ENCODE measurements at regions not wholly inside any gene's neighbourhood (a gene's known extent, or its start where the extent isn't known, plus 50 kb on each side); places are given as distances from the start of the nearest gene placed in this dataset.
"Not testable (repeated sequence)": the region's sequence is repeated elsewhere in the genome, so short reads cannot be mapped to it uniquely, and the experiment has no call there.

- no peak for DNase-seq (ENCODE audit: low spot score)
Observed at GRCh38 chr3:20646425-20646824, 460.4 kb upstream of the SGO1 start.

DNA sequence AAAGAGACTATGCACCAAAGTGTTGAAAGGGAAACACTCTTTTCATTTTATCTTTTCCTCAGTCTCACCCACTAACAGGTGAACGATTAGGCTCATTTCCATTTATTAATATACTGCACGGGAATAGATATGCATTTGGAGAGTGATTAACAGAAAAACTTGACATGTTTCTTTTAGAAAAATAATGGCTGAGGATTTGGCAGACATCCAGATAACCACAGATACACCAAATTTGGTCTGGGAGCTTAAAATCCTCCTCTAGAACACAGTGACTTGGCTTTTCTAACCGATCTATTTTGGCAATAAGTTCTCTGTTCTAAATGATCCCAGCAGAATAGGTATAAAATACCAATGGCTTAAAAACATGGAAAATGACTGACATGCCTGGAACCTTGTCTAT is 459.3 kb upstream of the SGO1 start:
- no peak for DNase-seq (ENCODE audit: low spot score)

DNA sequence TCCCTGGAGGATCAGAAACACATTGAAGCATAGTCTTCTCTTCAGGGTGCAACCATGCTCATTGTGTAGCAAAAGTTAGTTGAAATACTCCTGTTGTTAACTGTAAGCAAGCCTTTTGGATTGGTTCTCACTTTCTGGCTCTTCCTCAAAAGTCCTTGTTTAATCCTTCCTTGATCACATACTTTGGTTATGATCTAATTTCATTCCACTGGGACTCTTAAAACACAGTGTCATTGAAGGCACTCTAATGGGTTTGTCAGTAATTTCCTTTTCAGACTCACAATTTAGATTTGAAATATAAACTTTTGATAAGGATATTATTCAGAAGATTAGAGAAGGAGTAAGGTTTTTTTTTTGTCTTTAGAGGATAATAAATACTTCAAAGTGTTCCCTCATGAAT is 451.7 kb upstream of the SGO1 start:
- DNase-seq (ENCODE audit: low spot score), result no peak

DNA sequence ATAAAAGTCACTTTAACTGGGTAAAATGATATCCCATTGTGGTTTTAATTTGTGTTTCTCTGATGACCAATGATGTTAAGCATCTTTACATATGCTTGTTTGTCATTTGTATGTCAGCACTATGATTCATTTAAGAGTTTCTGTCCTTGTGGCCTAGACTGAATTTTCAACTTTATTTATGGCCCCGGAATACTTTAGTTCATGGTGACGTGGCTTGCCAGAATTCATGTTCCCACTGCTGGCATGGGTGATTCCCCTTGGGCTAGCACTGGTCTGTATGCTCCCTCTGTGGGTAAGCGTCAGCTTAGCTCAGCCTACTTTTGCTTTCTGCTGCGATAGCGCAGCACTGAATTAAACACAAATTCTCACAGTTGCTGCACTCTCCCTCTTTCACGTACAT is 436.3 kb upstream of the SGO1 start:
- DNase-seq (ENCODE audit: low spot score), result peak; percentile 28

DNA sequence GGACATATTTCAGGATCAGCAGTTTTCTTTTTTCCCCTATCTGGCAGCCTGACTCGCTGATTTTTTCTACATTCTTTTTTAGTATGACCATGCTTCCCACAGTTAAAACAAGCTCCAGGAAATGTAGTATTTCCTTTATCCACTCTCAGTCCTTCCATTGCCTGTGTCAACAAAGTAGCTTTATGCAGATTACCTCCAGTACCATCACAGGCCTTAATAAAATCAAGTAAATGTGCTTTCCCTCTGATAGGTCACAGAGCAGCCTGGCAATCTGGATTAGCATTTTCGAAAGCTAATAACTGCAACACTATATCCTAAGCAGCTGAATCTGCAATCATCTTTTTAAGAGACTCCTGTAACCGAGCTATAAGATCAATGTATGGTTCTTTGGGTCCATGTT is 432.6 kb upstream of the SGO1 start:
- not testable (repeated sequence) for DNase-seq (ENCODE audit: low spot score)

DNA sequence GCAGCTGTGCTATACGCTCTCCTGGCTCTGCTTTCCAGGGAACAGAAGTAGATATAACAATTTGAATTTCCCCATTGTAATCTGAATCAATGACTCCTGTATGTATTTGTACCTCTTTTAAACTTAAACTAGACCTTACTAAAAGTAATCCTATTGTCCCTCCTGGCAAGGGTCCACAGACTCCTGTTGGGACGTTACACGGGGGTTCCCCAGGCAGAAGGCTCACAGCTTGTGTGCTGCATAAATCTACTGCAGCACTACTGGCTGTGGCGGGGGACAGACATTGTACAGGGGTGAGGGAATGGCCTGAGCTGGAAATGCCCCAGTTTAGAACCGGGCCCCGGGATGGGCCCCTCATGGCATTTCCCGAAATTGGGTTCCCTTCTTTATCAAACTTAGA is 432.2 kb upstream of the SGO1 start:
- DNase-seq (ENCODE audit: low spot score), result not testable (repeated sequence)

DNA sequence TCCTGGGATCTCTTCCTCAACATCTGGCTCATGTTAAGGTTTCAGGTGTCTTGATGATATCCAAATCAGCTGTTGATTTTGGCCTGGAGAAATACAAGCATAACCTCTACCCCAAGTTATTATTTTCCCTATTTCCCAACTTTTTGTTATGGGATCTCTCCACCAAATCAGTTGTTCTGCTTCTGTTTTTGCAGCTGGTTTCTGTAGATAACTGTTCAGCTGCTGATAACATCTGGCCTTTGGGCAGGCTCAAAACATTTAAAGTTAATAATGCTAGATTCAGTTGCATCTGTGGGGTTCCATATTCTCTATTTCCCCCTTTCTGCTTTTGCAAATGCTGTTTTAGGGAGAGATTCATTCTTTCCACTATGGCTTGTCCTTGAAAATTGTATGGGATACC is 430.0 kb upstream of the SGO1 start:
- not testable (repeated sequence) for DNase-seq (ENCODE audit: low spot score)

DNA sequence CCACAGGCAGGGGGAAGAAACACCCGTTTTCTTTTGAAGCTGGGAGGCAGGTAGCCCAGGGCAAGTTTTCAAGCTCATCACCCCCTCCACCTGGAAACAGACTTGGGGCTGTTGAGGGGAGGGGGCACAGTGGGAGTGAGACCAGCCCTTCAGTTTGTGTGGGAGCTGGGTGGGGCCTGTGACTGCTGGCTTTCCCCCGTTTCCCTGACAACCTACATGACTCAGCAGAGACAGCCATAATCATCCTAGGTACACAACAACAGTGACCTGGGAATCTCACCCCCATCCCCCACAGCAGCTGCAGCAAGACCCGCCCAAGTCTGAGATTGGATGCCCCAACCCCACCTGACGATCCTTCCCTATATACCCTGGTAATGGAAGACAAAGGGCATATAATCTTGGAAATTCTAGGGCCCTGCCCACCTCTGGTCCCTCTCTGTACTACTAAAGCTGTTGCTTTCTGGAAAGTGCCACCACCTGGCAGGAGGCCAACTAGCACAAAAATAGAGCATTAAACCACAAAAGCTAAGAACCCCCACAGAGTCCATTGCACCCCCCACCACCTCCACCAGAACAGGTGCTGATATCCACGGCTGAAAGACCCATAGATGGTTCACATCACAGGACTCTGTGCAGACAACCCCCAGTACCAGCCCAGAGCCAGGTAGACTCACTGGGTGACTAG is 422.2 kb upstream of the SGO1 start:
- no peak for DNase-seq (ENCODE audit: low spot score)

GRCh38 chr3:20604659-20605058 is 418.7 kb upstream of the SGO1 start:
- DNase-seq (ENCODE audit: low spot score), result no peak

GRCh38 chr3:20589275-20589674 is 403.3 kb upstream of the SGO1 start:
- DNase-seq (ENCODE audit: low spot score), result no peak

DNA sequence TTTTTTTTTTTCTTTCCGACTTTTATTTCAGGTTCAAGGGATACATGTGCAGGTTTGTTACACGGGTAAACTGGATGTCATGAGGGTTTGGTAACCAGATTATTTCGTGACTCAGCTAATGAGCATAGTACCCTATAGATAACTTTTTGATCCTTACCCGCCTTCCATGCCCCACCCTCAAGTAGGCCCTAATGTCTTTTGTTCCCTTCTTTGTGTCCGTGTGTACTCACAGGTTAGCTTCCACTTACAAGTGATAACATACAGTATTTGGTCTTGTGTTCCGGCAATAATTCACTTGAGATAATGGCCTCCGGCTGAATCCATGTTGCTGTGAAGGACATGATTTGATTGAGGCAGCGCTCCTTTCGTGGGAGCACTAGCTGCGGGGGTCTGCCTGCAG is 402.8 kb upstream of the SGO1 start:
- DNase-seq (ENCODE audit: low spot score), result no peak

GRCh38 chr3:20583648-20584047 is 397.6 kb upstream of the SGO1 start:
- DNase-seq (ENCODE audit: low spot score), result no peak

- no peak for DNase-seq (ENCODE audit: low spot score)
Observed at GRCh38 chr3:20576228-20576627, 390.2 kb upstream of the SGO1 start.

DNA sequence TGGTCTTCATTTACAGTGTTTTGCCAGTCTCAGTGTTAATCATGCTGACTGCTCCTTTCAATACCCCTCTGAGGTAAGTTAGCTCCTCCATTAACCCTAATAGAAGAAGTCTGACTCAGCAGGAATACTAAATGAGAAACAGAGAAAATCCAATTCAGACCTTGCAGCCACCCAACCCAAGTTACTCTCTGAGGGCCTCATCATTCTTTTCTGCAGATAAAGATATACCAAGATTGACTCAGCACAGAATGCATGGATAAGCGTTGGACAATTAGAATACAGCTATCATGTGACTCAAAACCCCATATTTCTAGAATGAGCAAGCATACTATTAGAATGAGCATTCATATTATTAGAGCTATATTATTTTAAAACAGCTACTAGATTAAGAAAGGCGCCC is 389.1 kb upstream of the SGO1 start:
- peak; percentile 24 for DNase-seq (ENCODE audit: low spot score)

DNA sequence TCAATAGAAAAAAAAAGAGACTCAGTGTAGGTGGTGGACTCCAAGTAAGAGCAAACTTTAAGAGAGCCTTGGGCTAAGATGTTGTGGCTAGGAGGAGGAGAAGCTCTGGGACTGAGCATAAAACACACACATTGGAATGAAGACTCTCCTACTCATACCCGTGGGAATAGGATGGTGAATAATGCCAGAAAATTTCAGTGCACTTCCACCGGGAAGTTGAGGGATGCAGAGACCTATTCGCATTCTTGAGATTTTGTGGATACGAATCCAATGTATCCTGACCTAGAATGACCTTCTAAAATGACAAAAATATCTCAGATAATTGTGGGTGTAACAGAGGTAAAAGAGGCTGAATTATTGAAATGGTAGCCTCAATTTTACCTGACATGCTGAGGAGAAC is 388.7 kb upstream of the SGO1 start:
- DNase-seq (ENCODE audit: low spot score), result peak; percentile 55

DNA sequence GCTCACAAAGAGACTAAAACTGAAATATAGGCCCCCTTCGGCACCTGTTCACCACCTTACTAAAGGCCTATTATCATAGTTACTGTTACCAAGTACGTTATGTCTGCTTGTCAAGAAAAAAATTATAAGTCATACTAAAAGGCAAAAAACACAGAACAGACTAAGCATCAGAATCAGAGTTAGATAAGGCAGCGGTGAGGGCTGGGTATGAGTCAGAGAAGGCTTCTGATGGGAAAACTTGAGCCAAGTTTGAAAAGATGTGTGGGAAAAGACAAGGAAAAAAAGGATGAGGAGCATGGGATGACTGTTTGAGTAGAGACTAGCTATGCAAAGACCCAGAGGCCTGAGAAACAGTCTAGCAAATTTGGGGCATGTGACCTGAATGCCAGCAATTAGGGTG is 387.2 kb upstream of the SGO1 start:
- DNase-seq (ENCODE audit: low spot score), result no peak

GRCh38 chr3:20572473-20572872 is 386.5 kb upstream of the SGO1 start:
- no peak for DNase-seq (ENCODE audit: low spot score)

DNA sequence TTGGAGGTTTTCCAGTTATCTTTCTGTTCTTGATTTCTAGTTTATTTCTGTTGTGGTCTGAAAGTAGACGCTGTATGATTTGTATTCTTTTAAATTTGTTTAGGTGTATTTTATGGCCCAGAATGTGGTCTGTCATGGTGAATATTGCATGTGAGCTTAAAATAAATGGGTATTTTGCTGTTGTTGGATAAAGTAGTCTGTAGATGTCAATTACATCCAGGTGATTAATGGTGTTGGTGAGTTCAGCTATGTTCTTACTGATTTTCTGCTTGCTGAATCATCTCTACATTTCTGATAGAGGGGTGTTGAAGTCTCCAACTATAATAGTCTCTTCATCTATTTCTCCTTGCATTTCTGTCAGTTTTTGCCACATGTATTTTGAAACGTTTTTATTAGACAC is 383.3 kb upstream of the SGO1 start:
- no peak for DNase-seq (ENCODE audit: low spot score)

DNA sequence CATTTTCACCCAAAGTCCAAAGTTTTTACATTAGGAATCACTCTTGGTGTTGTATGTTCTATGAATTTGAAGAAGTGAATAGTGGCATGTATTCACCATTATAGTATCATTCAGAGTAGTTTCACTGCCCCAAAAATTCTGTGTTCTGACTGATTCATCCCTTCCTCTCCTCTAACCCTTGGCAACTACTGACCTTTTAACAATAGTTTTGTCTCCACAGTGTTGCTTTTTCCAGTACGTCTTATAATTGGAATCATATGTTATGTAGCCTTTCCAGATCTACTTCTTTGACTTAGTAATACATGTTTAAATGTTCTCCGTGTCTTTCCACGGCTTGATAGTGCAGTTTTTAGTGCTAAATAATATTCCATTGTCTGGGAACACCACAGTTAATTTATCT is 379.0 kb upstream of the SGO1 start:
- no peak for DNase-seq (ENCODE audit: low spot score)

GRCh38 chr3:20563985-20564384 is 378.0 kb upstream of the SGO1 start:
- no peak for DNase-seq (ENCODE audit: low spot score)

GRCh38 chr3:20563251-20563650 is 377.2 kb upstream of the SGO1 start:
- DNase-seq (ENCODE audit: low spot score), result no peak

DNA sequence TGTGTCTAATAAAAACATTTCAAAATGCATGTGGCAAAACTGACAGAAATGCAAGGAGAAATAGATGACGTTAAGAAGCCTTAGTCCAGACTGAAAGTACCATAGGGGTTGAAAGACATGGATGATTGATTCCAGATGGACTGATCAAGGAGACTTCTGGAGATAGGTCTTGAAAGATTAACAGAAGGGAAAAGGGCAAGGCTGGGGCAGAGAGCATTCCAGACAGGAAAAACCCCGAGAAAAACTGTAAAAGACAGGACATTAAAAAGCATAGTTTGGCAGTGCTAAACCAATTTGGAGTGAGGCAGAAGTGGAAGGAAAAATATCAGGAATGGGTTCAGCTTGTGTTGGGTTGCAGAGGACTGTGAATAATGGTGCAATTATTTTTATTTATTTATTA is 375.2 kb upstream of the SGO1 start:
- no peak for DNase-seq (ENCODE audit: low spot score)

GRCh38 chr3:20560446-20560845 is 374.4 kb upstream of the SGO1 start:
- DNase-seq (ENCODE audit: low spot score), result not testable (repeated sequence)

DNA sequence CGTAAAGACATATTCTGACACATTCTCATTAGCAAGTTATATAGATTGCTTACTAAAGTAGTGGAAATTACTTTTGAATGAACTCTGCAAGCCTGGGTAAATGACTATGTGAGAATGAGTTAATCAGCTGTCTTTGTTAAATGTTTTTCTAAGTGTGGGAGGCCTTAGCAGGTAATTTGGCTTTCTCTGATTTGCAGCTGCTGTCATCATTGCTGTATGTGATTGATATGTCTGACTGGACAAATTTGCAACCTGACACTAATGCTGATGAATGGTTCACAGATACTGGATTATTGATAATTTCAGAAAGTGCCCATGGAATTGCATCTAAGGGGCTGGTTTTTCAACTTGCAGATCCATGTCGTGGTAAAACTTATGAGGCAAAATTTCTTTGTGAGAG is 372.2 kb upstream of the SGO1 start:
- DNase-seq (ENCODE audit: low spot score), result no peak

GRCh38 chr3:20556661-20557060 is 370.7 kb upstream of the SGO1 start:
- DNase-seq (ENCODE audit: low spot score), result no peak

Data from AG08396 (cell line).